ENCODE measurements at regions not wholly inside any gene's neighbourhood (a gene's known extent, or its start where the extent isn't known, plus 50 kb on each side); places are given as distances from the start of the nearest gene placed in this dataset.

- DNase-seq (ENCODE audit: insufficient read length, low spot score): no peak
- no peak for FAIRE-seq
- TF ChIP-seq, protein P1, sequence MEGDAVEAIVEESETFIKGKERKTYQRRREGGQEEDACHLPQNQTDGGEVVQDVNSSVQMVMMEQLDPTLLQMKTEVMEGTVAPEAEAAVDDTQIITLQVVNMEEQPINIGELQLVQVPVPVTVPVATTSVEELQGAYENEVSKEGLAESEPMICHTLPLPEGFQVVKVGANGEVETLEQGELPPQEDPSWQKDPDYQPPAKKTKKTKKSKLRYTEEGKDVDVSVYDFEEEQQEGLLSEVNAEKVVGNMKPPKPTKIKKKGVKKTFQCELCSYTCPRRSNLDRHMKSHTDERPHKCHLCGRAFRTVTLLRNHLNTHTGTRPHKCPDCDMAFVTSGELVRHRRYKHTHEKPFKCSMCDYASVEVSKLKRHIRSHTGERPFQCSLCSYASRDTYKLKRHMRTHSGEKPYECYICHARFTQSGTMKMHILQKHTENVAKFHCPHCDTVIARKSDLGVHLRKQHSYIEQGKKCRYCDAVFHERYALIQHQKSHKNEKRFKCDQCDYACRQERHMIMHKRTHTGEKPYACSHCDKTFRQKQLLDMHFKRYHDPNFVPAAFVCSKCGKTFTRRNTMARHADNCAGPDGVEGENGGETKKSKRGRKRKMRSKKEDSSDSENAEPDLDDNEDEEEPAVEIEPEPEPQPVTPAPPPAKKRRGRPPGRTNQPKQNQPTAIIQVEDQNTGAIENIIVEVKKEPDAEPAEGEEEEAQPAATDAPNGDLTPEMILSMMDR (IDR thresholded peaks at IDR 0.05; ENCODE audit: insufficient read depth, missing control alignments): no peak
These were observed 159.6 kb upstream of the IGFBP3 start for GRCh38 chr7:46080595-46081159.

- FAIRE-seq (no peak), DNase-seq (ENCODE audit: insufficient read length, low spot score) (no peak)
- TF ChIP-seq, protein P1 (IDR thresholded peaks at IDR 0.05; ENCODE audit: insufficient read depth, missing control alignments): no peak
These were observed 158.3 kb upstream of the IGFBP3 start for GRCh38 chr7:46079421-46079820.

- FAIRE-seq: no peak
These were observed 155.5 kb upstream of the IGFBP3 start for GRCh38 chr7:46076527-46076926.

DNA sequence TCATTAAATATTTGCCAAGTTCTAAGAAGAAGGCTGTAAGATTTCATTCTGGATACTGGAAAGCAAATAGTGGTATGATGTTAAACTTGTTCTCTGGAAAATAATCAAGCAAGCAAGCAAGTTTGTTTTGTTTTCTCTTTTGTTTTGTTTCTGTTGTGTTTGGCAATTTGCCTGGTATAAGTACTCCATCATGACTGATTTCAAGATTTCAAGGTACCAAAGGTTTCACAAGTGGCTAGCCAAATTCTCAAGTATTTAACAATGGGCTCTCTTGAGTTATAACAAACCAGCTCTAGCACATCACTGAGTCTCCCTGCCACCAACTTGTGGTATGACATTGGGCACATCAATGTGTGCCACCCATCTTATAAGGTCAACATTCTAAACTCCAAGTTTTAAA, 151.7 kb upstream of the IGFBP3 start:
- TF ChIP-seq, protein P1 (IDR thresholded peaks at IDR 0.05; ENCODE audit: insufficient read depth, missing control alignments): no peak
- DNase-seq (ENCODE audit: insufficient read length, low spot score) (no peak), FAIRE-seq (no peak)

More at GRCh38 chr7:46076527-46076926, 155.5 kb upstream of the IGFBP3 start:
- TF ChIP-seq, protein P1 (IDR thresholded peaks at IDR 0.05; ENCODE audit: insufficient read depth, missing control alignments): no peak
- DNase-seq (ENCODE audit: insufficient read length, low spot score): no peak

GRCh38 chr7:46071601-46072000, 150.5 kb upstream of the IGFBP3 start:
- FAIRE-seq: no peak
- TF ChIP-seq, protein P1 (IDR thresholded peaks at IDR 0.05; ENCODE audit: insufficient read depth, missing control alignments): no peak
- no peak for DNase-seq (ENCODE audit: insufficient read length, low spot score)

GRCh38 chr7:46071076-46071475, 150.0 kb upstream of the IGFBP3 start:
- FAIRE-seq (no peak), DNase-seq (ENCODE audit: insufficient read length, low spot score) (no peak)
- TF ChIP-seq, protein P1 (IDR thresholded peaks at IDR 0.05; ENCODE audit: insufficient read depth, missing control alignments): no peak

GRCh38 chr7:46068159-46068558, 147.1 kb upstream of the IGFBP3 start:
- DNase-seq (ENCODE audit: insufficient read length, low spot score) (no peak), FAIRE-seq (no peak)
- TF ChIP-seq, protein P1 (IDR thresholded peaks at IDR 0.05; ENCODE audit: insufficient read depth, missing control alignments): no peak
